GM12878 (cell line): ENCODE measurements at regions not wholly inside any gene's neighbourhood (a gene's known extent, or its start where the extent isn't known, plus 50 kb on each side); places are given as distances from the start of the nearest gene placed in this dataset.

Source experiments
- ATAC-seq: fragments of 200-7000 bp; cut with Tn5 transposase; 3 replicates; pipeline ENCODE4 v1.9.1; 2020; ENCODE audit warnings: mild to moderate bottlenecking, moderate library complexity
- BruUV-seq: library from RNA; stranded (reverse); fragments of 400-500 nt; replicated peaks from 2 replicates; lab custom pipeline; 2021; lab: Mats Ljungman, UMichigan
- CTCF ChIA-PET: fragments of 300-600 bp; sonication (Branson Sonifier 250); formaldehyde crosslinking; extraction: SDS; loops from one replicate; lab custom pipeline; 2021; ENCODE audit warnings: inconsistent platforms; lab: Yijun Ruan, JAX
- POLR2A ChIA-PET: fragments of 350-600 bp; formaldehyde crosslinking; extraction: SDS; loops from one replicate; lab custom pipeline; 2021; ENCODE audit warnings: inconsistent platforms; lab: Charles Lee
- RAD21 ChIA-PET: fragments of 300-600 bp; sonication (Branson Sonifier 250); formaldehyde crosslinking; loops from one replicate; lab custom pipeline; 2023; ENCODE audit warnings: antibody characterized with exemption; ENCODE audit not compliant: unreplicated experiment; lab: Charles Lee
- SMC1A ChIA-PET: fragments of 300-600 bp; sonication (Branson Sonifier 250); formaldehyde crosslinking; loops from one replicate; lab custom pipeline; 2023; ENCODE audit not compliant: unreplicated experiment, uncharacterized antibody; lab: Charles Lee
- DNase-seq: peaks from one replicate; pipeline ENCODE4 v3.0.0-alpha.2; 2011; ENCODE audit warnings: low read depth, low spot score
- FAIRE-seq: peaks from 3 replicates; lab custom pipeline; 2011; peaks lifted over from hg19 to GRCh38; lab: Jason Lieb, UNC
- H2AFZ ChIP-seq: 2 replicates; pipeline ENCODE4 v1.6.0; 2011; ENCODE audit warnings: low read depth, low read length, control low read depth; ENCODE audit not compliant: control insufficient read depth
- H3K27ac ChIP-seq: 2 replicates; pipeline ENCODE4 v1.5.1; 2011; ENCODE audit warnings: control low read depth; ENCODE audit not compliant: control insufficient read depth, insufficient read depth
- H3K27me3 ChIP-seq, 2 experiments: replicated peaks in 1 of 2; 2 replicates each; pipeline versions ENCODE4 v1.6.0 to v1.6.1; 2011; ENCODE audit warnings: low read length in 1 of 2; ENCODE audit not compliant: control insufficient read depth in 2 of 2, insufficient read depth in 2 of 2
- H3K36me3 ChIP-seq, 2 experiments: 2 replicates each; pipeline ENCODE4 v1.5.1; 2011; ENCODE audit warnings: low read length in 1 of 2; ENCODE audit not compliant: control insufficient read depth in 2 of 2, insufficient read depth in 2 of 2
- H3K4me1 ChIP-seq: 2 replicates; pipeline ENCODE4 v1.6.1; 2011; ENCODE audit warnings: mild to moderate bottlenecking, low read length, moderate library complexity, mixed read lengths; ENCODE audit not compliant: control insufficient read depth, insufficient read depth
- H3K4me2 ChIP-seq: 2 replicates; pipeline ENCODE4 v1.6.0; 2011; ENCODE audit warnings: control low read depth; ENCODE audit not compliant: control insufficient read depth, insufficient read depth
- H3K4me3 ChIP-seq: fragments of 200-600 bp; sonication (generic); 2 replicates; pipeline ENCODE4 v1.5.1; 2016
- H3K79me2 ChIP-seq: 2 replicates; pipeline ENCODE4 v1.6.0; 2011; ENCODE audit warnings: low read length; ENCODE audit not compliant: control insufficient read depth, insufficient read depth
- H3K9ac ChIP-seq: 2 replicates; pipeline ENCODE4 v1.8.0; 2011; ENCODE audit warnings: low read length, control low read depth, mixed read lengths; ENCODE audit not compliant: control insufficient read depth, insufficient read depth
- H3K9me3 ChIP-seq: replicated peaks from 3 replicates; pipeline ENCODE4 v1.5.1; 2011; ENCODE audit warnings: mild to moderate bottlenecking, low read length; ENCODE audit not compliant: control insufficient read depth, insufficient read depth
- H4K20me1 ChIP-seq: 2 replicates; pipeline ENCODE4 v1.6.0; 2011; ENCODE audit not compliant: control insufficient read depth, insufficient read depth
- BCL11A ChIP-seq: IDR thresholded peaks from 2 replicates; pipeline ENCODE4 v1.6.1; 2011; ENCODE audit warnings: low read depth, low read length
- CBFB ChIP-seq: IDR thresholded peaks from 2 replicates; pipeline ENCODE4 v1.6.1; 2016; ENCODE audit warnings: antibody characterized with exemption, low read depth
- EGR1 ChIP-seq, 2 experiments: IDR thresholded peaks; 1 replicate in 1 of 2; 2 replicates in 1 of 2; pipeline ENCODE4 v1.6.1; 2011 to 2012; ENCODE audit warnings: low read depth in 2 of 2, low read length in 2 of 2, borderline replicate concordance in 1 of 2, mild to moderate bottlenecking in 1 of 2, moderate library complexity in 1 of 2
- IRF5 ChIP-seq: fragments of 450-650 bp; IDR thresholded peaks from 2 replicates; pipeline ENCODE4 v1.6.1; 2017; ENCODE audit warnings: borderline replicate concordance
- MYC ChIP-seq: IDR thresholded peaks from 2 replicates; pipeline ENCODE4 v1.6.1; 2011; ENCODE audit warnings: mild to moderate bottlenecking, low read length, moderate library complexity, inconsistent platforms; ENCODE audit not compliant: insufficient read depth, insufficient replicate concordance, insufficient read length, severe bottlenecking
- NFXL1 ChIP-seq: fragments of 450-650 bp; IDR thresholded peaks from 2 replicates; pipeline ENCODE4 v1.6.1; 2017; ENCODE audit warnings: antibody characterized with exemption, mild to moderate bottlenecking, borderline replicate concordance
- RB1 ChIP-seq: fragments of 450-650 bp; formaldehyde crosslinking; IDR thresholded peaks from 2 replicates; pipeline ENCODE4 v1.6.1; 2017; ENCODE audit warnings: mild to moderate bottlenecking, borderline replicate concordance
- RELA ChIP-seq: fragments of 450-650 bp; IDR thresholded peaks from 2 replicates; pipeline ENCODE4 v1.8.0; 2014; ENCODE audit warnings: borderline replicate concordance; ENCODE audit not compliant: partially characterized antibody
- SIN3A ChIP-seq: IDR thresholded peaks from 2 replicates; pipeline ENCODE4 v1.6.1; 2012; ENCODE audit warnings: low read depth, low read length, improper control_type of control experiment
- SMAD5 ChIP-seq: IDR thresholded peaks from 2 replicates; pipeline ENCODE4 v1.6.1; 2016; ENCODE audit warnings: antibody characterized with exemption, low read depth
- SREBF2 ChIP-seq: IDR thresholded peaks from 2 replicates; pipeline ENCODE4 v1.6.1; 2012; ENCODE audit warnings: mild to moderate bottlenecking, low read length
- SUPT20H ChIP-seq: IDR thresholded peaks from 2 replicates; pipeline ENCODE4 v1.6.1; 2011; ENCODE audit warnings: low read depth, mild to moderate bottlenecking, low read length, moderate library complexity, borderline replicate concordance; ENCODE audit not compliant: control insufficient read depth
- TCF12 ChIP-seq: IDR thresholded peaks from 2 replicates; pipeline ENCODE4 v1.6.1; 2011; ENCODE audit warnings: low read depth, mild to moderate bottlenecking, low read length
- WGBS: methylation state at CpG from one replicate; pipeline ENCODE4 v1.1.6; 2016; ENCODE audit warnings: low lambda C conversion rate; ENCODE audit not compliant: insufficient replicate concordance, insufficient coverage; ENCODE audit errors: missing lambda C conversion rate; 5-methylcytosine and 5-hydroxymethylcytosine counted together
- in situ Hi-C: fragments of 300-500 bp; cut with MboI; formaldehyde crosslinking; loops from 9 replicates; pipeline ENCODE4 v1.14.3; 2018; ENCODE audit warnings: mixed read lengths
- intact Hi-C: fragments of 100-400 bp; cut with micrococcal nuclease; formaldehyde crosslinking; loops from one replicate; pipeline ENCODE4 v1.14.2; 2022; ENCODE audit not compliant: unreplicated experiment
- TF ChIP-seq, protein P1 (sequence below): IDR thresholded peaks from 2 replicates; pipeline ENCODE4 v1.6.1; 2011; ENCODE audit warnings: borderline replicate concordance, low read depth, mild to moderate bottlenecking, moderate library complexity, mixed read lengths, low read length; ENCODE audit not compliant: insufficient read depth; ENCODE audit errors: extremely low read length
- TF ChIP-seq, protein P2 (sequence below): fragments of 450-650 bp; IDR thresholded peaks from 2 replicates; pipeline ENCODE4 v1.6.1; 2016; ENCODE audit warnings: mild to moderate bottlenecking

GRCh38 chr6:153670403-153671026 lies 368.5 kb upstream of the OPRM1 start:
- SMC1A ChIA-PET = no interaction called here
- Histone ChIP-seq H3K79me2 (no peaks in the 10 kb centered on the region), H3K4me2 (no peak overlapping the region), H3K4me3 (no peak overlapping the region), H3K4me1 (no peaks in the 10 kb centered on the region), H3K9me3 (no peaks in the 10 kb centered on the region), H3K27me3 (no peaks in the 10 kb centered on the region), H3K36me3 (no peaks in the 10 kb centered on the region), H3K27ac (no peak overlapping the region), H4K20me1 (no peaks in the 10 kb centered on the region), H3K9ac (no peak overlapping the region), H2AFZ (no peak overlapping the region)
- CTCF ChIA-PET = no interaction called here
- in situ Hi-C loops (no loop called here), intact Hi-C loops (no loop called here)
- no TSS peak for BruUV-seq
- POLR2A ChIA-PET = no interaction called here
- ATAC-seq (no peak), DNase-seq (no peak), FAIRE-seq (no peak)
- no peak for TF ChIP-seq TCF12
- no peak for TF ChIP-seq SMAD5
- TF ChIP-seq, protein P1, sequence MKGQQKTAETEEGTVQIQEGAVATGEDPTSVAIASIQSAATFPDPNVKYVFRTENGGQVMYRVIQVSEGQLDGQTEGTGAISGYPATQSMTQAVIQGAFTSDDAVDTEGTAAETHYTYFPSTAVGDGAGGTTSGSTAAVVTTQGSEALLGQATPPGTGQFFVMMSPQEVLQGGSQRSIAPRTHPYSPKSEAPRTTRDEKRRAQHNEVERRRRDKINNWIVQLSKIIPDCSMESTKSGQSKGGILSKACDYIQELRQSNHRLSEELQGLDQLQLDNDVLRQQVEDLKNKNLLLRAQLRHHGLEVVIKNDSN = no peak
- TF ChIP-seq SUPT20H = no peak
- TF ChIP-seq CBFB = no peak
- no peak for TF ChIP-seq SIN3A
- no peak for TF ChIP-seq EGR1 (IDR thresholded peaks at IDR 0.05; ENCODE audit: borderline replicate concordance in 1 of 2, low read depth in 2 of 2, low read length in 2 of 2)
- TF ChIP-seq MYC = no peak
- no peak for TF ChIP-seq RELA
- no peak for TF ChIP-seq BCL11A
- TF ChIP-seq RB1 = no peak
- TF ChIP-seq NFXL1 = no peak
- TF ChIP-seq, protein P2, sequence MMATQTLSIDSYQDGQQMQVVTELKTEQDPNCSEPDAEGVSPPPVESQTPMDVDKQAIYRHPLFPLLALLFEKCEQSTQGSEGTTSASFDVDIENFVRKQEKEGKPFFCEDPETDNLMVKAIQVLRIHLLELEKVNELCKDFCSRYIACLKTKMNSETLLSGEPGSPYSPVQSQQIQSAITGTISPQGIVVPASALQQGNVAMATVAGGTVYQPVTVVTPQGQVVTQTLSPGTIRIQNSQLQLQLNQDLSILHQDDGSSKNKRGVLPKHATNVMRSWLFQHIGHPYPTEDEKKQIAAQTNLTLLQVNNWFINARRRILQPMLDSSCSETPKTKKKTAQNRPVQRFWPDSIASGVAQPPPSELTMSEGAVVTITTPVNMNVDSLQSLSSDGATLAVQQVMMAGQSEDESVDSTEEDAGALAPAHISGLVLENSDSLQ = no peak
- no peak for TF ChIP-seq SREBF2
- no peak for TF ChIP-seq IRF5
- RAD21 ChIA-PET = no interaction called here
- WGBS = 44% methylated on average over 4 of the region's 4 CpGs
